ENCODE measurements at regions not wholly inside any gene's neighbourhood (a gene's known extent, or its start where the extent isn't known, plus 50 kb on each side); places are given as distances from the start of the nearest gene placed in this dataset.
A peak's percentile ranks its signal among the peaks of the same experiment; 100 is the strongest.

DNA sequence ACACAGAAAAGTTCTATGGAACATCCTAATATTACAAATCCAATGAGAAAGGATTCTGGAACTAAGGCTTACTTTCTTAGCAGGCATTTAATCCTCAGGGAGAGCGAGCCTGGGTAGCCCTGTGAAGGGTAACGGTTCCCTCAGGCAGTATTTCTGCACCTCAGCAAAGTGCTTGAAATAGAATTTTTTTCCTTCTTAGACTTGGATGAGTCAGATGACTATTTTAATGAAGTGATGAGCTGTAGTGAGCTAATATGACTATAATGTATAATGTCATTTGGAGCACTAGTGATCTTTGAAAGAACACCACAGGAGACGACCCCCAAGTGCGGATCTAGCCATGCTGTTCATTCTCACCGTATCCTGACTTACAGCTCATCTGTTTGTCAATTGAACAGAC lies 493.0 kb upstream of the FAM241A start:
- DNase-seq (ENCODE audit: low read depth, low spot score) (no peak), FAIRE-seq (no peak)
- no peak overlapping the region for H3K27ac ChIP-seq (ENCODE audit: control insufficient read depth, insufficient read depth, low read length)
- no peaks in the 10 kb centered on the region for H3K79me2 ChIP-seq (ENCODE audit: control insufficient read depth, insufficient read depth, low read length)
- TF ChIP-seq, protein P1, sequence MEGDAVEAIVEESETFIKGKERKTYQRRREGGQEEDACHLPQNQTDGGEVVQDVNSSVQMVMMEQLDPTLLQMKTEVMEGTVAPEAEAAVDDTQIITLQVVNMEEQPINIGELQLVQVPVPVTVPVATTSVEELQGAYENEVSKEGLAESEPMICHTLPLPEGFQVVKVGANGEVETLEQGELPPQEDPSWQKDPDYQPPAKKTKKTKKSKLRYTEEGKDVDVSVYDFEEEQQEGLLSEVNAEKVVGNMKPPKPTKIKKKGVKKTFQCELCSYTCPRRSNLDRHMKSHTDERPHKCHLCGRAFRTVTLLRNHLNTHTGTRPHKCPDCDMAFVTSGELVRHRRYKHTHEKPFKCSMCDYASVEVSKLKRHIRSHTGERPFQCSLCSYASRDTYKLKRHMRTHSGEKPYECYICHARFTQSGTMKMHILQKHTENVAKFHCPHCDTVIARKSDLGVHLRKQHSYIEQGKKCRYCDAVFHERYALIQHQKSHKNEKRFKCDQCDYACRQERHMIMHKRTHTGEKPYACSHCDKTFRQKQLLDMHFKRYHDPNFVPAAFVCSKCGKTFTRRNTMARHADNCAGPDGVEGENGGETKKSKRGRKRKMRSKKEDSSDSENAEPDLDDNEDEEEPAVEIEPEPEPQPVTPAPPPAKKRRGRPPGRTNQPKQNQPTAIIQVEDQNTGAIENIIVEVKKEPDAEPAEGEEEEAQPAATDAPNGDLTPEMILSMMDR (optimal IDR thresholded peaks at IDR 0.05 in 1 of 3, IDR thresholded peaks at IDR 0.05 in 1 of 3, conservative IDR thresholded peaks at IDR 0.05 in 1 of 3; ENCODE audit: extremely low read depth in 1 of 3, insufficient read depth in 2 of 3, low read length in 3 of 3): no peak
- no peak overlapping the region for H3K9ac ChIP-seq (ENCODE audit: control insufficient read depth, extremely low read depth, insufficient read depth, low read length)
- dilution Hi-C loops (cut with MboI; ENCODE audit: extremely low pct_ligation_motif_present, low sequenced_read_pairs): no loop called here
- no peak overlapping the region for H2AFZ ChIP-seq (ENCODE audit: control insufficient read depth, low read length)
- H3K4me1 ChIP-seq (ENCODE audit: control insufficient read depth, extremely low read depth, insufficient read depth, low read length): no peaks in the 10 kb centered on the region
- no peaks in the 10 kb centered on the region for H3K9me3 ChIP-seq (ENCODE audit: control insufficient read depth, low read depth, low read length)
- H3K27me3 ChIP-seq (ENCODE audit: control insufficient read depth, extremely low read depth, insufficient read depth, low read length): no peaks in the 10 kb centered on the region
- H3K36me3 ChIP-seq (ENCODE audit: control insufficient read depth in 2 of 2, extremely low read depth in 1 of 2, insufficient read depth in 2 of 2, low read length in 2 of 2): no peaks in the 10 kb centered on the region
- no peaks in the 10 kb centered on the region for H3K9me1 ChIP-seq (ENCODE audit: control insufficient read depth, extremely low read depth, insufficient read depth, low read length)
- no peak overlapping the region for H3K4me3 ChIP-seq (ENCODE audit: control insufficient read depth in 2 of 3, extremely low read depth in 1 of 3, insufficient read depth in 2 of 3, low read depth in 1 of 3, low read length in 3 of 3)
- no peaks in the 10 kb centered on the region for H4K20me1 ChIP-seq (ENCODE audit: control insufficient read depth, extremely low read depth, insufficient read depth, low read length)
- H3K4me2 ChIP-seq (ENCODE audit: control insufficient read depth, extremely low read depth, insufficient read depth, low read depth, low read length): no peak overlapping the region

DNA sequence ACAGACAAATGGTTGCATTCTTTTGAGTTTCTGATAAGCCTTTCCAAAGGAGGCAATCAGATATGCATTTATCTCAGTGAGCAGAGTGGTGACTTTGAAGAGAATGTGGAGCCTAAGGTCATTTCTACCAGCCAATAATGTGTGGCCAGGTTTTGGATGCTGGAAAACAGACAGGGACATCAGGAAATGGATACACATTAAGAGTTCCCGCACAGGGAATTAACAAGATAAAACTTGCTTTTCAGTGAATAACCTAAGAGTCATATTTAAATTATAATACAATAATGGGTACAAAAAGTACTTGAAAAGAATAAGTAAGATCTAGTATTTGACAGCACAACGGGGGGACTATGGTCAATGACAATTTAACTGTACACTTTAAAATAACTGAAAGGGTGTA lies 492.3 kb upstream of the FAM241A start:
- dilution Hi-C loops (cut with MboI; ENCODE audit: extremely low pct_ligation_motif_present, low sequenced_read_pairs): no loop called here

More for the DNA sequence above, 492.3 kb upstream of the FAM241A start:
- H3K9ac ChIP-seq (ENCODE audit: control insufficient read depth, extremely low read depth, insufficient read depth, low read length): no peak overlapping the region
- no peaks in the 10 kb centered on the region for H3K27me3 ChIP-seq (ENCODE audit: control insufficient read depth, extremely low read depth, insufficient read depth, low read length)
- H3K4me3 ChIP-seq (ENCODE audit: control insufficient read depth in 2 of 3, extremely low read depth in 1 of 3, insufficient read depth in 2 of 3, low read depth in 1 of 3, low read length in 3 of 3): no peak overlapping the region
- no peaks in the 10 kb centered on the region for H3K36me3 ChIP-seq (ENCODE audit: control insufficient read depth in 2 of 2, extremely low read depth in 1 of 2, insufficient read depth in 2 of 2, low read length in 2 of 2)
- no peak overlapping the region for H3K27ac ChIP-seq (ENCODE audit: control insufficient read depth, insufficient read depth, low read length)
- H4K20me1 ChIP-seq (ENCODE audit: control insufficient read depth, extremely low read depth, insufficient read depth, low read length): no peaks in the 10 kb centered on the region
- no peak for FAIRE-seq
- H3K9me1 ChIP-seq (ENCODE audit: control insufficient read depth, extremely low read depth, insufficient read depth, low read length): no peaks in the 10 kb centered on the region
- no peak overlapping the region for H2AFZ ChIP-seq (ENCODE audit: control insufficient read depth, low read length)
- TF ChIP-seq EZH2 (IDR thresholded peaks at IDR 0.05; ENCODE audit: low read length): no peak
- TF ChIP-seq, protein P1 (optimal IDR thresholded peaks at IDR 0.05 in 1 of 3, IDR thresholded peaks at IDR 0.05 in 1 of 3, conservative IDR thresholded peaks at IDR 0.05 in 1 of 3; ENCODE audit: extremely low read depth in 1 of 3, insufficient read depth in 2 of 3, low read length in 3 of 3): no peak
- H3K79me2 ChIP-seq (ENCODE audit: control insufficient read depth, insufficient read depth, low read length): no peaks in the 10 kb centered on the region
- no peaks in the 10 kb centered on the region for H3K4me1 ChIP-seq (ENCODE audit: control insufficient read depth, extremely low read depth, insufficient read depth, low read length)
- peak overlapping the region; percentile 16 for H3K4me2 ChIP-seq (ENCODE audit: control insufficient read depth, extremely low read depth, insufficient read depth, low read depth, low read length)
- DNase-seq (ENCODE audit: low read depth, low spot score): no peak
- no peaks in the 10 kb centered on the region for H3K9me3 ChIP-seq (ENCODE audit: control insufficient read depth, low read depth, low read length)

Measured in keratinocyte (primary cell).